Fibroblast of the aortic adventitia (primary cell): ENCODE measurements at regions not wholly inside any gene's neighbourhood (a gene's known extent, or its start where the extent isn't known, plus 50 kb on each side); places are given as distances from the start of the nearest gene placed in this dataset.
A peak's percentile ranks its signal among the peaks of the same experiment; 100 is the strongest.

Experiments used
- DNase-seq: peaks from one replicate; pipeline ENCODE4 v3.0.0-alpha.2; 2010; ENCODE audit warnings: low read depth
- H3K4me3 ChIP-seq: 2 replicates; pipeline ENCODE4 v1.5.1; 2011; ENCODE audit warnings: low read depth, mild to moderate bottlenecking, control low read depth, low read length, moderate library complexity
- TF ChIP-seq, protein P1 (sequence below): IDR thresholded peaks from 2 replicates; pipeline ENCODE4 v1.5.1; 2011; ENCODE audit warnings: mild to moderate bottlenecking, low read length, control low read depth, inconsistent platforms; ENCODE audit not compliant: insufficient read depth

DNA sequence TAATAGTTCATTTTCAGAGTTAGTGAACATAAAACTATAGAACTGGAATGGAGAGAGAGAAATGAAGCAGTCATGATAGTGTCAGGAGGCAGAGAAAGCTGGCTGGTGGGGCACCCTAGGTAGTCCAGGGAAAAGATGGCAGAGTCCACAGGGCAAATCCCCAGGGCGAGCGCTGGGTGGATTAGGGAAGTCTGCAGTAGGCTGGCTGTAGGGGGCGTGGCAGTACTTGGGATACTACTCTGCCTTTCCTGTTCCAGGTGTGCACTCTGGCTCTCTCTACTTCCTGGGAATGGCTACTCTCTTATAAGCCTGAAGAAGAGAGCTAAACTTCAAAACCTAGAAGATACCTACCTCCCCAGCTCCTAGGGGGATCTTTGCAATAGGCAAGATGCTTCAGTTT, 232.9 kb upstream of the SLC10A2 start:
- DNase-seq = no peak
- H3K4me3 ChIP-seq = no peak overlapping the region
- TF ChIP-seq, protein P1, sequence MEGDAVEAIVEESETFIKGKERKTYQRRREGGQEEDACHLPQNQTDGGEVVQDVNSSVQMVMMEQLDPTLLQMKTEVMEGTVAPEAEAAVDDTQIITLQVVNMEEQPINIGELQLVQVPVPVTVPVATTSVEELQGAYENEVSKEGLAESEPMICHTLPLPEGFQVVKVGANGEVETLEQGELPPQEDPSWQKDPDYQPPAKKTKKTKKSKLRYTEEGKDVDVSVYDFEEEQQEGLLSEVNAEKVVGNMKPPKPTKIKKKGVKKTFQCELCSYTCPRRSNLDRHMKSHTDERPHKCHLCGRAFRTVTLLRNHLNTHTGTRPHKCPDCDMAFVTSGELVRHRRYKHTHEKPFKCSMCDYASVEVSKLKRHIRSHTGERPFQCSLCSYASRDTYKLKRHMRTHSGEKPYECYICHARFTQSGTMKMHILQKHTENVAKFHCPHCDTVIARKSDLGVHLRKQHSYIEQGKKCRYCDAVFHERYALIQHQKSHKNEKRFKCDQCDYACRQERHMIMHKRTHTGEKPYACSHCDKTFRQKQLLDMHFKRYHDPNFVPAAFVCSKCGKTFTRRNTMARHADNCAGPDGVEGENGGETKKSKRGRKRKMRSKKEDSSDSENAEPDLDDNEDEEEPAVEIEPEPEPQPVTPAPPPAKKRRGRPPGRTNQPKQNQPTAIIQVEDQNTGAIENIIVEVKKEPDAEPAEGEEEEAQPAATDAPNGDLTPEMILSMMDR = no peak

DNA sequence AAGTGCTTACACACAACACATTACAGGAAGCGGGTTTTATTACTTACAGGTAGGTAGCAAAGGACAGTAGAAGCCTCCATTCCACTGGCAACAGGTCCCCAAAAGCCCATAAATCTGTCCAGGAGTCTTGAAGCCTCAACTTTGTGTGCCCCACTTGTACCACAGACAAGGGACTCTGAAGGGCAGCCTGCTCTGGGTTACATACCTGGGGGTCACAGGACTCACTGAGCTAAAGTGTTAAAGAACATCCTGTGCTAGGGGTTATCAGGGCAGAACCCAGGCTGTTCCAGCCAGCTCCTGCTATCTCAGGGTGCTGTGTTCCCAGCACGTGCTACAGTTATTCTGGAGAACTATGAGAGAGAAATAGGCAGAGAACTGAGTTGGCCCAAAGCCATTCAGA, 230.9 kb upstream of the SLC10A2 start:
- DNase-seq = no peak

DNA sequence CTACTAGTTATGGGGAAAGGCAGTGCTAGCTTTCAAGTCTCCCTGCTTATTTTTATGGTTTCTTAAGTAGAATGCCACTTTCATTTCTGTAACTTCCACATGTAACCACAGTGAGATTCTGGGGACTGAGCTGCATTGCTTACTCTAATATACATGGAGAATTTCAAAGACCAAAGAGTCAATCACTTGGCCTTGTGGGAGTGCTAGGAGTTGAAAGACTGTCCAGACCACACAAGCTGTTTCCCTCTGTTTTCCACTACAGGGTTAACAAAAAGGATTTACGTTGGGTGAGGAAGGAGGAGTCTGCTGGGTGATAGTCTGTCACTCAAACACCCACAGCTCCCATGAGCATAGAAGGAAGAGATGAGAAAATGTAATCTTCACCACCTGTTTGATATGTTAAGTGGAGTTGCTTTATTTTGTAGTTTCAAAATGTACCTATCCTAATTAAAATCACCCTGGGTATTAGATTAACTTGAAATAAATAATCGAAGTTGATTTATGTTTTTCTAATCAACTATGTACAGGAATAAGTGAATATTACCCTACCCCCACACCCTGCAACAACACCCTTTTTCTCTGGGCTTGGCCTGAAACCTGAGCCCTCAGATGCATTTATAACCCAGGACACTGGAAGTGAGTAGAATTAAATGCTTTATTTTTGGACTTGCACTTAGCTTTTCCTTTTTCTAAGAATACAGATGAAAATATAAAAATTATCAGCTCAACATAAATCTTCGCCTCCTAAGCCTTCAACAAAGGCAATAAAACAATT, 225.8 kb upstream of the SLC10A2 start:
- no peak overlapping the region for H3K4me3 ChIP-seq
- TF ChIP-seq, protein P1 = no peak
- DNase-seq = no peak

More for the DNA sequence above, 230.9 kb upstream of the SLC10A2 start:
- no peak overlapping the region for H3K4me3 ChIP-seq
- TF ChIP-seq, protein P1 = no peak

DNA sequence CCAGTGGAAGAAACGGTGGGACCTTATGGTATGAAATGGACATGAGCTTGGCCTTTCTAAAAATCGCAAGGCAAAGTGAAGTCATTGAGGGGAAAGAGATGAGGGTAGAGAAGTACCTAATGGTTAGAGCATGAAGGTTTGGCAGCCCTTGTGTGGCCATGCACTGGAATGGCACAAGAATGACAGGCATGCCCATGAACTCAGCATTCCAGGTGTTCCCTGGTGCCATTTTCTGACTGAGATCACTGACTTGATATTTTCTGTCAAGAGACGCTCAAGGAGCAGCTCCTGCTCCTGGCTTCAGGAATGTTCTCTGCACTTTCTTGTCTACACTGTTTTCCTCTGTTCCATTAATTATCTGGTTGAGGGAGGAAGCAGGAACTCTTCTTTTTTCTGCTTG, 225.0 kb upstream of the SLC10A2 start:
- DNase-seq = no peak
- no peak overlapping the region for H3K4me3 ChIP-seq
- TF ChIP-seq, protein P1 = no peak

DNA sequence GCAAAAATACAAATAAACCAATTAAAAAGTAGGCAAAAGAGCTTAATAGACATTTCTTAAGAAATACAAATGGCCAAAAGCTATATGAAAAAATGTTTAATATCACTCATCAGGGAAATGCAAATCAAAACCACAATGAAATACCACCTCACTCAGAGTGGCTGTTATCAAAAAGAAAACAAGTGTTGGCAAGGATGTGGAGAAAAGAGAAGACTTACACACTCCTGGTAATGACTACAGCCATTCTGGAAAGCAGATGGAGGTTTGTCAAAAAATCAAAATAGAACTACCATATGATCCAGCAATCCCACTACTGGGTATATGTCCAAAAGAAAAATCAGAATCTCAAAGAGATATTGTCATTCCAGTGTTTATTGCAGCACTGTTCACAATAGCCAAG, 223.5 kb upstream of the SLC10A2 start:
- peak; percentile 71 for DNase-seq
- no peak overlapping the region for H3K4me3 ChIP-seq
- TF ChIP-seq, protein P1 = no peak

DNA sequence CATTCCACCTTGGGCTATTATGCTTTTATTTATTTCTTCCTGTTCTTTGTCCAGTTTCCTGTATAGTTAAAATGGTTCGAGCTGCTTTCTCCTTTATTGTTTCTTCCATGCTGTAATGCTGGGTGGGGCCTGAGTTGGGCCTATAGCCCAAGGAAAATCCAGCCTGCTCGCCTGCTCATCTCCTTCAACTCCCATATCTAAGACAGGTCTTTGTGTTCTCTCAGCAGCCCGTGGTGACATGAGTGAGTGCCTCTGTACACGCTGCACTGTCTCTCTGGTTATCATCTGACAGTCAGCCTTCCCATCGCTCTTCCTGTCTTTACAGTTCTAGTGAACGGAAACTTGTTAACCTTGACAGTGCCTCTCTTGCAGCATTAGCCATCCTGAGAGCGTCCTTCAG, 221.9 kb upstream of the SLC10A2 start:
- DNase-seq = no peak
- TF ChIP-seq, protein P1 = no peak
- no peak overlapping the region for H3K4me3 ChIP-seq

DNA sequence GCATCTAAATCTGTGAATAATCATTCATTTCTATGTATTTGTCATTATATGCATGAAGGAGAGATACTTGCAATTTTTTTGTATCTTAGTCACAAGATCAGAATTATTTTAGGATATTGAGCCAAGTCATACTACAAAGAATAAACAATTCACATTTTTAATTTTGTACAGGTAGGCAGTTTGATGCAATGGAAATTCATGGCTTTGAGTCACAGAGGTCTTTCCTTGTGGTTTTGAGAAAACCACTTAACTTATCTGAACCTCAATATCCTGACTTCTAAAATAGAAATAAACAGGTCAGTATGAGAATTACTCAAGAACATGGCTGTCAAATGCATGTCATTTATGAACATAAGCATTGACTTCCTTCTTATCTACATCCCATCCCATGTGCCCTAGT, 221.4 kb upstream of the SLC10A2 start:
- TF ChIP-seq, protein P1 = no peak
- peak; percentile 57 for DNase-seq
- H3K4me3 ChIP-seq = no peak overlapping the region
